ENCODE measurements at regions not wholly inside any gene's neighbourhood (a gene's known extent, or its start where the extent isn't known, plus 50 kb on each side); places are given as distances from the start of the nearest gene placed in this dataset.

- no peak for ATAC-seq (ENCODE audit: insufficient read depth, low FRiP score)
- TF ChIP-seq CTCF (IDR thresholded peaks at IDR 0.05; ENCODE audit: control extremely low read depth, extremely low read depth) = no peak
- Histone ChIP-seq H3K4me3 (no peak overlapping the region), H3K9me3 (ENCODE audit: control insufficient read depth in 4 of 4, insufficient read depth in 3 of 4, low read length in 3 of 4) (no peaks in the 10 kb centered on the region), H3K36me3 (ENCODE audit: control insufficient read depth in 4 of 4, insufficient read depth in 4 of 4, low read length in 4 of 4) (no peaks in the 10 kb centered on the region), H3K4me1 (ENCODE audit: control insufficient read depth in 5 of 5, insufficient read depth in 5 of 5, low read length in 5 of 5) (no peaks in the 10 kb centered on the region), H3K9ac (ENCODE audit: insufficient read depth in 1 of 2, low read length in 2 of 2) (no peak overlapping the region), H3K27ac (ENCODE audit: low read depth in 1 of 2, low read length in 1 of 2) (no peak overlapping the region), H3K27me3 (ENCODE audit: control insufficient read depth in 3 of 3, insufficient read depth in 3 of 3, low read length in 2 of 3) (no peaks in the 10 kb centered on the region)
- DNase-seq = no peak
- 91 to 96% methylated on average over 3 of the region's 3 CpGs for WGBS, 2 donors
These were observed 86.1 kb upstream of the CHST15 start for GRCh38 chr10:124179308-124180043.

- TF ChIP-seq CTCF (IDR thresholded peaks at IDR 0.05; ENCODE audit: control extremely low read depth, extremely low read depth) = no peak
- WGBS, 2 donors = 85 to 90% methylated on average over 5 of the region's 5 CpGs
- Histone ChIP-seq H3K4me1 (ENCODE audit: control insufficient read depth in 5 of 5, insufficient read depth in 5 of 5, low read length in 5 of 5) (peaks cover 0 to 6% (median 0%) of the 10 kb centered on the region in 5 donors), H3K27ac (ENCODE audit: low read depth in 1 of 2, low read length in 1 of 2) (no peak overlapping the region), H3K9me3 (ENCODE audit: control insufficient read depth in 4 of 4, insufficient read depth in 3 of 4, low read length in 3 of 4) (no peaks in the 10 kb centered on the region), H3K4me3 (no peak overlapping the region), H3K36me3 (ENCODE audit: control insufficient read depth in 4 of 4, insufficient read depth in 4 of 4, low read length in 4 of 4) (no peaks in the 10 kb centered on the region), H3K9ac (ENCODE audit: insufficient read depth in 1 of 2, low read length in 2 of 2) (no peak overlapping the region), H3K27me3 (ENCODE audit: control insufficient read depth in 3 of 3, insufficient read depth in 3 of 3, low read length in 2 of 3) (no peaks in the 10 kb centered on the region)
- DNase-seq (no peak), ATAC-seq (ENCODE audit: insufficient read depth, low FRiP score) (no peak)
These were observed 83.8 kb upstream of the CHST15 start for GRCh38 chr10:124177180-124177518.

- H3K9me3 ChIP-seq (ENCODE audit: control insufficient read depth in 4 of 4, insufficient read depth in 3 of 4, low read length in 3 of 4) = peaks cover 0 to under 1% (median 0%) of the 10 kb centered on the region in 4 donors
- no peak overlapping the region for H3K27ac ChIP-seq (ENCODE audit: low read depth in 1 of 2, low read length in 1 of 2)
- no peak overlapping the region for H3K4me3 ChIP-seq
- TF ChIP-seq CTCF (IDR thresholded peaks at IDR 0.05; ENCODE audit: control extremely low read depth, extremely low read depth) = no peak
- no peak overlapping the region for H3K9ac ChIP-seq (ENCODE audit: insufficient read depth in 1 of 2, low read length in 2 of 2)
- H3K4me1 ChIP-seq (ENCODE audit: control insufficient read depth in 5 of 5, insufficient read depth in 5 of 5, low read length in 5 of 5) = peaks cover 0 to 9% (median 0%) of the 10 kb centered on the region in 5 donors
- no peaks in the 10 kb centered on the region for H3K27me3 ChIP-seq (ENCODE audit: control insufficient read depth in 3 of 3, insufficient read depth in 3 of 3, low read length in 2 of 3)
- WGBS, 2 donors = 49 to 71% methylated on average over 15 of the region's 15 CpGs
- ATAC-seq (ENCODE audit: insufficient read depth, low FRiP score) (no peak), DNase-seq (no peak)
- H3K36me3 ChIP-seq (ENCODE audit: control insufficient read depth in 4 of 4, insufficient read depth in 4 of 4, low read length in 4 of 4) = no peaks in the 10 kb centered on the region
These were observed 83.2 kb upstream of the CHST15 start for GRCh38 chr10:124176349-124177179.

Data from lung (tissue), 11 donors.